GF-D8 (cell line): ENCODE measurements at regions not wholly inside any gene's neighbourhood (a gene's known extent, or its start where the extent isn't known, plus 50 kb on each side); places are given as distances from the start of the nearest gene placed in this dataset.

ENCODE experiments used
- DNase-seq: peaks from one replicate; lab custom pipeline; 2025; lab: John Stamatoyannopoulos, UW

GRCh38 chr3:30069056-30069455 lies 537.3 kb upstream of the TGFBR2 start:
- peak; percentile 22 for DNase-seq

- no peak for DNase-seq
These were observed 533.4 kb upstream of the TGFBR2 start for GRCh38 chr3:30073040-30073439.

- no peak for DNase-seq
These were observed 532.8 kb upstream of the TGFBR2 start for GRCh38 chr3:30073622-30074021.

- no peak for DNase-seq
These were observed 530.9 kb upstream of the TGFBR2 start for GRCh38 chr3:30075514-30075913.

- no peak for DNase-seq
These were observed 529.5 kb upstream of the TGFBR2 start for GRCh38 chr3:30076899-30077298.

GRCh38 chr3:30077746-30078145 lies 528.7 kb upstream of the TGFBR2 start:
- no peak for DNase-seq

GRCh38 chr3:30078736-30079135 lies 527.7 kb upstream of the TGFBR2 start:
- DNase-seq = no peak

- DNase-seq = no peak
These were observed 524.5 kb upstream of the TGFBR2 start for GRCh38 chr3:30081904-30082303.

GRCh38 chr3:30082652-30083051 lies 523.7 kb upstream of the TGFBR2 start:
- no peak for DNase-seq

GRCh38 chr3:30083315-30083714 lies 523.1 kb upstream of the TGFBR2 start:
- no peak for DNase-seq

- no peak for DNase-seq
These were observed 522.1 kb upstream of the TGFBR2 start for GRCh38 chr3:30084316-30084715.

GRCh38 chr3:30084971-30085403 lies 521.4 kb upstream of the TGFBR2 start:
- DNase-seq = no peak

GRCh38 chr3:30085486-30085885 lies 520.9 kb upstream of the TGFBR2 start:
- DNase-seq = no peak

- DNase-seq = no peak
These were observed 514.7 kb upstream of the TGFBR2 start for GRCh38 chr3:30091686-30092085.

- DNase-seq = no peak
These were observed 509.3 kb upstream of the TGFBR2 start for GRCh38 chr3:30097022-30097650.

GRCh38 chr3:30098243-30098642 lies 508.2 kb upstream of the TGFBR2 start:
- no peak for DNase-seq

GRCh38 chr3:30098653-30099455 lies 507.5 kb upstream of the TGFBR2 start:
- no peak for DNase-seq

GRCh38 chr3:30102356-30102755 lies 504.0 kb upstream of the TGFBR2 start:
- DNase-seq = no peak

GRCh38 chr3:30103186-30103585 lies 503.2 kb upstream of the TGFBR2 start:
- no peak for DNase-seq

GRCh38 chr3:30107531-30107930 lies 498.9 kb upstream of the TGFBR2 start:
- DNase-seq = no peak

- no peak for DNase-seq
These were observed 494.0 kb upstream of the TGFBR2 start for GRCh38 chr3:30112411-30112810.

GRCh38 chr3:30112902-30113484 lies 493.4 kb upstream of the TGFBR2 start:
- no peak for DNase-seq

- DNase-seq = no peak
These were observed 492.5 kb upstream of the TGFBR2 start for GRCh38 chr3:30113906-30114305.
